H9 (cell line): ENCODE measurements at regions not wholly inside any gene's neighbourhood (a gene's known extent, or its start where the extent isn't known, plus 50 kb on each side); places are given as distances from the start of the nearest gene placed in this dataset.

ENCODE experiments used
- DNase-seq: peaks from one replicate; pipeline ENCODE4 v3.0.0-alpha.2; 2017
- H2AFZ ChIP-seq: one replicate; pipeline ENCODE4 v1.6.1; 2013; ENCODE audit warnings: mild to moderate bottlenecking, low read length, control low read depth, moderate library complexity
- H2AK5ac ChIP-seq: 2 replicates; pipeline ENCODE4 v1.6.1; 2013; ENCODE audit warnings: low read length, control low read depth, mixed read lengths; ENCODE audit not compliant: insufficient read length
- H2BK120ac ChIP-seq: one replicate; pipeline ENCODE4 v1.6.1; 2013; ENCODE audit warnings: low read depth, mild to moderate bottlenecking, low read length, control low read depth, inconsistent platforms; ENCODE audit not compliant: poor library complexity, severe bottlenecking
- H2BK12ac ChIP-seq: 2 replicates; pipeline ENCODE4 v1.6.1; 2013; ENCODE audit warnings: low read length, control low read depth, mixed read lengths, low read depth; ENCODE audit not compliant: insufficient read length
- H2BK15ac ChIP-seq: 2 replicates; pipeline ENCODE4 v1.6.1; 2013; ENCODE audit warnings: low read depth, low read length, control low read depth
- H2BK20ac ChIP-seq: one replicate; pipeline ENCODE4 v1.6.1; 2013; ENCODE audit warnings: low read depth, mild to moderate bottlenecking, low read length, control low read depth, inconsistent platforms; ENCODE audit not compliant: poor library complexity, severe bottlenecking
- H2BK5ac ChIP-seq: 2 replicates; pipeline ENCODE4 v1.6.1; 2013; ENCODE audit warnings: low read length, control low read depth, mixed read lengths; ENCODE audit not compliant: insufficient read length
- H3K14ac ChIP-seq: 2 replicates; pipeline ENCODE4 v1.6.1; 2013; ENCODE audit warnings: low read length, control low read depth; ENCODE audit not compliant: insufficient read depth
- H3K18ac ChIP-seq: 2 replicates; pipeline ENCODE4 v1.6.1; 2013; ENCODE audit warnings: low read depth, mild to moderate bottlenecking, mixed read lengths, low read length, control low read depth; ENCODE audit not compliant: insufficient read length
- H3K23ac ChIP-seq: 2 replicates; pipeline ENCODE4 v1.6.1; 2013; ENCODE audit warnings: low read length, control low read depth, mixed read lengths, low read depth; ENCODE audit not compliant: insufficient read length
- H3K23me2 ChIP-seq: 2 replicates; pipeline ENCODE4 v1.6.1; 2013; ENCODE audit warnings: low read depth, mild to moderate bottlenecking, mixed read lengths, low read length, control low read depth; ENCODE audit not compliant: insufficient read length, poor library complexity, severe bottlenecking
- H3K27ac ChIP-seq: 2 replicates; pipeline ENCODE4 v1.5.1; 2013; ENCODE audit warnings: low read length, control low read depth, mixed read lengths, low read depth; ENCODE audit not compliant: insufficient read length
- H3K27me3 ChIP-seq: 2 replicates; pipeline ENCODE4 v1.6.1; 2013; ENCODE audit warnings: low read length, control low read depth, inconsistent platforms; ENCODE audit not compliant: insufficient read depth
- H3K4ac ChIP-seq: 2 replicates; pipeline ENCODE4 v1.6.1; 2013; ENCODE audit warnings: low read depth, mild to moderate bottlenecking, control low read depth, inconsistent platforms, low read length, moderate library complexity
- H3K4me1 ChIP-seq: 2 replicates; pipeline ENCODE4 v1.6.1; 2013; ENCODE audit warnings: low read length, control low read depth, inconsistent platforms; ENCODE audit not compliant: insufficient read depth
- H3K4me2 ChIP-seq: 2 replicates; pipeline ENCODE4 v1.6.1; 2013; ENCODE audit warnings: low read length, control low read depth, mixed read lengths; ENCODE audit not compliant: insufficient read length, insufficient read depth
- H3K56ac ChIP-seq: 2 replicates; pipeline ENCODE4 v1.6.1; 2013; ENCODE audit warnings: low read depth, mild to moderate bottlenecking, mixed read lengths, low read length, control low read depth; ENCODE audit not compliant: insufficient read length
- H3K79me1 ChIP-seq: 2 replicates; pipeline ENCODE4 v1.6.1; 2013; ENCODE audit warnings: low read depth, mild to moderate bottlenecking, moderate library complexity, low read length, control low read depth, inconsistent platforms; ENCODE audit not compliant: insufficient read depth, poor library complexity, severe bottlenecking
- H3K79me2 ChIP-seq: 2 replicates; pipeline ENCODE4 v1.6.1; 2013; ENCODE audit warnings: low read length, control low read depth, inconsistent platforms; ENCODE audit not compliant: insufficient read depth
- H3K9ac ChIP-seq: 2 replicates; pipeline ENCODE4 v1.6.1; 2013; ENCODE audit warnings: low read length, control low read depth, mixed read lengths; ENCODE audit not compliant: insufficient read length; ENCODE audit errors: extremely low read depth
- H3K9me3 ChIP-seq: one replicate; pipeline ENCODE4 v1.6.1; 2013; ENCODE audit warnings: low read depth, low read length, inconsistent platforms; ENCODE audit not compliant: control insufficient read depth
- H3T11ph ChIP-seq: one replicate; pipeline ENCODE4 v1.6.1; 2013; ENCODE audit warnings: mild to moderate bottlenecking, low read length, control low read depth, inconsistent platforms
- H4K20me1 ChIP-seq: one replicate; pipeline ENCODE4 v1.6.1; 2013; ENCODE audit not compliant: control insufficient read depth, insufficient read length, insufficient read depth
- H4K5ac ChIP-seq: 2 replicates; pipeline ENCODE4 v1.6.1; 2013; ENCODE audit warnings: low read depth, mild to moderate bottlenecking, mixed read lengths, low read length, control low read depth; ENCODE audit not compliant: insufficient read length
- H4K8ac ChIP-seq: replicated peaks from 2 replicates; pipeline ENCODE4 v1.6.1; 2013; ENCODE audit warnings: low read length, control low read depth, mixed read lengths, low read depth; ENCODE audit not compliant: insufficient read length
- H4K91ac ChIP-seq: 2 replicates; pipeline ENCODE4 v1.6.1; 2013; ENCODE audit warnings: low read depth, mild to moderate bottlenecking, moderate library complexity, mixed read lengths, low read length, control low read depth; ENCODE audit not compliant: insufficient read length
- H3K27ac Mint-ChIP-seq, 3 experiments: 2 replicates in 2 of 3; 3 replicates in 1 of 3; pipeline ENCODE4 v1.8.0; 2020 to 2021; ENCODE audit warnings: mixed read lengths in 3 of 3, mild to moderate bottlenecking in 1 of 3, moderate library complexity in 1 of 3
- H3K27me3 Mint-ChIP-seq: 2 replicates; pipeline ENCODE4 v1.8.0; 2021; ENCODE audit warnings: low read depth, mild to moderate bottlenecking, moderate library complexity, mixed read lengths
- H3K36me3 Mint-ChIP-seq, 3 experiments: 2 replicates in 2 of 3; 3 replicates in 1 of 3; pipeline ENCODE4 v1.8.0; 2020 to 2021; ENCODE audit warnings: low read depth in 3 of 3, mixed read lengths in 3 of 3; ENCODE audit not compliant: insufficient read depth in 1 of 3
- H3K4me1 Mint-ChIP-seq, 2 experiments: 2 replicates each; pipeline ENCODE4 v1.8.0; 2020; ENCODE audit warnings: mixed read lengths in 2 of 2
- H3K4me3 Mint-ChIP-seq, 2 experiments: 2 replicates in 1 of 2; 3 replicates in 1 of 2; pipeline ENCODE4 v1.8.0; 2020 to 2021; ENCODE audit warnings: mild to moderate bottlenecking in 2 of 2, mixed read lengths in 2 of 2, moderate library complexity in 1 of 2
- H3K9me3 Mint-ChIP-seq, 2 experiments: 2 replicates in 1 of 2; 3 replicates in 1 of 2; pipeline ENCODE4 v1.8.0; 2020; ENCODE audit warnings: mild to moderate bottlenecking in 2 of 2, mixed read lengths in 2 of 2, moderate library complexity in 1 of 2
- CTCF ChIP-seq: fragments of 200-600 bp; sonication (generic); conservative IDR thresholded peaks from 3 replicates; pipeline ENCODE4 v1.8.0; 2021; ENCODE audit warnings: antibody characterized with exemption, mild to moderate bottlenecking
- WGBS: extraction: QIAGEN DNeasy Blood & Tissue Kit; methylation state at CpG from one replicate; pipeline ENCODE4 v1.1.7; 2013; ENCODE audit warnings: missing lambda C conversion rate, low lambda C conversion rate, mixed read lengths; ENCODE audit not compliant: insufficient read length; ENCODE audit errors: extremely low coverage; 5-methylcytosine and 5-hydroxymethylcytosine counted together

GRCh38 chr16:59597269-59597668 lies 863.2 kb upstream of the GOT2 start:
- Histone ChIP-seq H2BK120ac (no peak overlapping the region), H2AK5ac (no peak overlapping the region), H2BK5ac (no peak overlapping the region), H3T11ph (no peak overlapping the region), H2BK20ac (no peak overlapping the region), H3K79me1 (no peaks in the 10 kb centered on the region), H3K14ac (no peak overlapping the region), H2BK12ac (no peak overlapping the region), H3K23ac (no peak overlapping the region), H3K4me2 (no peak overlapping the region), H3K9me3 (no peaks in the 10 kb centered on the region), H3K23me2 (no peaks in the 10 kb centered on the region), H3K56ac (no peak overlapping the region), H4K5ac (no peak overlapping the region), H3K18ac (no peak overlapping the region), H2AFZ (no peak overlapping the region), H4K20me1 (no peaks in the 10 kb centered on the region), H3K79me2 (no peaks in the 10 kb centered on the region), H3K4ac (no peak overlapping the region), H3K4me1 (no peaks in the 10 kb centered on the region), H3K27me3 (no peaks in the 10 kb centered on the region), H4K8ac (no peak overlapping the region), H4K91ac (no peak overlapping the region), H3K27ac (no peak overlapping the region), H2BK15ac (no peak overlapping the region), H3K9ac (no peak overlapping the region)
- no peak overlapping the region for H3K4me3 Mint-ChIP-seq
- WGBS: no CpG with 5 or more reads among the region's 7 CpGs
- no peak for TF ChIP-seq CTCF
- no peaks in the 10 kb centered on the region for H3K4me1 Mint-ChIP-seq
- no peak for DNase-seq
- no peak overlapping the region for H3K27ac Mint-ChIP-seq
- no peaks in the 10 kb centered on the region; the same call in 1 of the 2 replicates for H3K27me3 Mint-ChIP-seq
- no peaks in the 10 kb centered on the region for H3K9me3 Mint-ChIP-seq
- H3K36me3 Mint-ChIP-seq: no peaks in the 10 kb centered on the region; a peak in 1 of 7 replicates
